ENCODE measurements at regions not wholly inside any gene's neighbourhood (a gene's known extent, or its start where the extent isn't known, plus 50 kb on each side); places are given as distances from the start of the nearest gene placed in this dataset.
"Not testable (repeated sequence)": the region's sequence is repeated elsewhere in the genome, so short reads cannot be mapped to it uniquely, and the experiment has no call there.

DNA sequence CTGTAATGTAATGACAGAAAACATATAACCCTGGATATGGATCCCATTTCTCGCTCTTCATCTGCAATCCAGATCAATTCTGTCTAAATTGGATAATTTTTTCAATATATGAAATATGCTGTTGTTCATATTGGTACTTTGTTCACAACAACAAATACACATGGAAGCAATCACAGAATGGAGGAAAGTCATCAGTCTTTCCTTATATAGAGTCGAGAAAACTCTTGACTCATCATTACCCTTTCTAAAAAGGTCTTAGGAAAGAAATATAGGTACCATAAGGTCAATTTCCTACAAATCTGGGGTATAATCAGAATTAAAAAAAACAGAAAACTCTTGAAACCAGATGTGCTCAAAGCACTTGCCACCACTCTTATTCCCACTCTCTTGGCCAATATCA is 677.6 kb upstream of the ID4 start:
- DNase-seq: no peak

- DNase-seq: no peak
Observed at GRCh38 chr6:19160081-19160730, 677.0 kb upstream of the ID4 start.

GRCh38 chr6:19167251-19167650 is 669.9 kb upstream of the ID4 start:
- DNase-seq: no peak

DNA sequence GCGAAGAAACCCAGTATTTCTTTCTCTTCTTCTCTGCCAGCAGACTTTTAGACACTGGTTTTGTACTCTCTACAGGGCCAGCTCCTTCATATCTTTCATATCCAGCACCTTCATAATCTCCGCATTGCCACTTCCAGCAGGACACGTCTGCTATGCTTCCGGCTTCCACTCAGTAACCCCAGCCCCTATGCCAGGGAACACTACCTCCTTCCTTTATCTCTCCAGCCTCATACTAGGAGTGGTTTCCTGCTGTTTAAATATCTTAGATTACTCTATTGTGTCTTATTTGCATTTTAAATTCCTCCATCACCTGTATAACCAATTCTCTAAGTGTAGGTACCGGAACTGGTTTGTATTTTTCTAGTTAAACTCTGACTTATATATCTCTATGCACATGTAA is 667.8 kb upstream of the ID4 start:
- no peak for DNase-seq

DNA sequence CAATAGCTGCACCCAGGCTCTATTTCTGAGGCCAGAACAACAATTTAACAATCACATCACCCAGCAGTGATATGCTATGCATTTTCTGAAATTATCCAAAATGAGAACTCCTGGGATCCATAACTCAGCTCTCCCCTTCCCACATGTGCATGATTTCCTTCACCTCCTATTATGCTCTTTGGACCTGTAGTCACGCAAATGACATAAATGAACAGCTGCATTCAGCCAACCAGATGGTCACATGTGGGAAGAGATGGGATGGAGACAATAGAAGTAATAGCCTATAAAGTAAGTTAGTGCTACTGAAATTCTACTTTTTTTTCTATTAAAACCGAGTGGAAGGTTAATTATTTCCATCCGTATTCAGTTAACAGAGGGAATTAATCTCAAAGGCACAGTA is 662.1 kb upstream of the ID4 start:
- DNase-seq: no peak

DNA sequence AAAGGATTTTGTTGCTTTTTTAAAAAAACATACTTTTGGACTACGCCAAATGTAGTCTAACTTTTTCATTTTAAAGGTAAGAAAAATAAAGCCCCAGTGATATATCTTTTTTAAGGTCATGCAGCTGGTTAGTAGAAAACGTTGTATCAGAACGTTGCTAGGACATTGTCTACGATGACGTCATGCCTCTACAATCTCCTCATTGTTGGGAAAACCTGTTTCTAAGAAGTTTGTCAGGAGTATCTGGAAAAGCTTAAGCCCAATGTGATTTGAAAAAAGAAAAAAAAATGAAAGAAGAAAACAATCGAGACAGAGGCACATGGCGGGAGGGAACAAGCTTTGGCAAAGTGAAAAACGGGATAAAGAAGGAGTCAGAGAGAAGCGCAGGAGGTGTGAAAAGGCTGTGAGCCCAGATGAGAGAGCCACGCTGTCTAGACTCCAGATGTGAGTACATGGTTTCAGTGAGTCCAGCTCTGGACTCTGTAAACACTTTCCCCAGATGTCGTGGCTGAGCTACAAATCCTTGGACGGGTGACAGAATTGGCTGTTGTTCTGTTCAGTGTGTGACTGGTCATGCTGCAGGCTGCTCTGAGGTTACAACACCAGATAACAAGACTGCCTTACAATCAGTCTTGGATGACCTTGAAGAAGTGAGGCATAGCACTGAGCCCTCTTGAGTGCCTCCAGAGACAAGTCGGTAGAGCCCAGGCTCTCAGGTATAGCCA is 656.7 kb upstream of the ID4 start:
- no peak for DNase-seq

- no peak for DNase-seq
Observed at GRCh38 chr6:19181211-19181610, 656.0 kb upstream of the ID4 start.

GRCh38 chr6:19193624-19194023 is 643.5 kb upstream of the ID4 start:
- DNase-seq: no peak

GRCh38 chr6:19204445-19204844 is 632.7 kb upstream of the ID4 start:
- no peak for DNase-seq

- DNase-seq: no peak
Observed at GRCh38 chr6:19205076-19205475, 632.1 kb upstream of the ID4 start.

DNA sequence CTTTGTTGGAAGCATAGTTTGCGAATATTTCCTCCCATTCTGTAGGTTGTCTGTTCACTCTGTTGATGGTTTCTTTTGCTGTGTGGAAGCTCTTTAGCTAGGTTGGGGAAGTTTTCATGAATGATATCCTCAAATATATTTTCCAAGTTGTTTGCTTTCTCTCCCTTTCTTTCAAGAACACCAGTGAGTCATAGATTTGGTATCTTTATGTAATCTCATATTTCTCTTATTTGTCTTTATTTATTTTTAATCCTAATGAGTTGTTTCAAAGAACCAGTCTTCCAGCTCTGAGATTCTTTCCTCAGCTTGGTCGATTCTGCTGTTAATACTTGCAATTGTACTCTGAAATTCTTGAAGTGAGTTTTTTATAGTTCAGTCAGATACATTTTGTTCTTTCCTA is 628.0 kb upstream of the ID4 start:
- DNase-seq: no peak

DNA sequence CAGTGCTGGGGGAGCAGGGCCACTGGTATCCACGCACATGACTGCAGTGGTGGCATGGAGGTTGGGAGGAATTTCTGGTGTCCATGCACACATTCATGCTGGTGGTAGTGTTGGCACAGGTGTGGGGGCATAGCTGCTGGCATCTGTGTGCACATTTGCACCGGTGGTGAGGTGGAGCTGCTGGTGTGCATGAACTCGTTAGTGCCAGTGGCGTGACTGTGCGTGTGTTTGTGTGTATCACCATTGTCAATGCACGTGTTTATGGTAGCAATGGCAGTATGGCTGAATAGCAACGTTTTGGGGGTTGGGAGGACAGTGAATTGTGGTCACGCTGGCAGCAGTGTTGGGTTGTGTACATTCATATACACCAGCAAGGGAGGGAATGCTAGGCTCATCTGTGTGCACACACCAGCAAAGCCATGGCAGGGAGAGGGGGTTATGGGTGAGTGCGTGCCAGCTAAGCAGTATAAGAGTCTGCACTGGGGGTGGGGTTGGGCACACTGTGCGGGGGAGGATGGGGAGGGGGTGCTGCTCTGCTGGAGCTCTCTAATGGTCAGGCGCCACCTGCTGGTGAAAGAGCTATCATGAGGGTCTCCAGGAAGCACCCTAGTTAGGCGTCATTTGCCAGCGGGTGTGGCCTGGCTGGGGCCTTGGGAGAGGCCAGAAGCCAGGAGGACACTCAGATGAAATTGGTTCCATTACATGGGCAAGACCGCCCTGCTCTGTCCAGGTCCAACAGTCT is 626.1 kb upstream of the ID4 start:
- DNase-seq: no peak

DNA sequence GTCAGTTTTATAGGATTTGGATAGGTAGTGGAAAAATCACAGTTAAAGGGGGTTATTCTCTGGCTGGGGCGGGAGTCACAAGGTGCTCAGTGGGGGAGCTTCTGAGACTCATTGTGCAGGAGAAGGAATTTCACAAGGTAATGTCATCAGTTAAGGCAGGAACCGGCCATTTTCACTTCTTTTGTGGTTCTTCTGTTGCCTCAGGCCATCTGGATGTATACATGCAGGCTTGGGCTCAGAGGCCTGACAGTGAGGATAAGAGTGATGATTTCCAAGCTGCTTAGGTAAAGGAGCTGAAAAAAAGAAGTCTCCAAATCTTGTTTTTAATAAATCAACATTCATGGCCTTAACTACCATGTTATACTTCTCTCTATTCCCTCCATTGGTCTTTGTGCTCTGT is 622.9 kb upstream of the ID4 start:
- no peak for DNase-seq

DNA sequence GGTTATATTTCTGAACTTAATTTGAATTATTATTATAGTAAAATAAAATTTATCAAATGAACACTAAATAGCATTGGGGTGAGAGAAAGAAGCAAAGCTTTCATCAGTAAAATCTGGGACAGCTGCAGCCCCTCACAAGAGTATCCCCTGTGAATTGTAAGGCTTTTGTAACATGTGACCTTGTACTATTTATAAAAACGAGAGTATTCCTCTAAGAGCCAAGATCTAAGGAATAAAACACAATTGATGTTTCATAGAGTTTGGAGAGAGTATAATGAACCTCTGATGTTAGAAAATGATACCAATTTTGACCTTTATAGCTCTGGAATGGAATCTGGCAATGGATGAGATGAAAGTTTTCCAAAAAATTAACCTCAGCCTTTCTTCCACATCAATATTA is 617.2 kb upstream of the ID4 start:
- no peak for DNase-seq

GRCh38 chr6:19231878-19232561 is 605.1 kb upstream of the ID4 start:
- DNase-seq: no peak

DNA sequence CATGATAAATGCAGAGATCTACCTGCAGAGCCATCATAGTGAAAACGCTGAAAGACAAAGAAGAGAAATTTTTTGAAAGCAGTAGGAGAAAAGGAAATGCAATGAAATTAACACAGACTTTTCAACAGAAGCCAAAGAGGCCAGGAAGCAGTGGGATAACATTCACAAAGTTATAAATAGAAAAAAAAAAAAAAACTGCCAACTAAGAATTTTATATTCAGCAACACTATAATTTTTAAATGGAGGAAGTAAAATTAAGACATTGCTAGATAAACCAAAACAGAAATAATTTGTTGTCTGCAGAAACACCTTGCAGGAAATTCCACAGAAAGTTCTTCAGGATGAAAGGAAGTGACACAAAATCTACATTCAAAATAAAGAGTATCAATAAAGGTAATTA is 591.5 kb upstream of the ID4 start:
- no peak for DNase-seq

DNA sequence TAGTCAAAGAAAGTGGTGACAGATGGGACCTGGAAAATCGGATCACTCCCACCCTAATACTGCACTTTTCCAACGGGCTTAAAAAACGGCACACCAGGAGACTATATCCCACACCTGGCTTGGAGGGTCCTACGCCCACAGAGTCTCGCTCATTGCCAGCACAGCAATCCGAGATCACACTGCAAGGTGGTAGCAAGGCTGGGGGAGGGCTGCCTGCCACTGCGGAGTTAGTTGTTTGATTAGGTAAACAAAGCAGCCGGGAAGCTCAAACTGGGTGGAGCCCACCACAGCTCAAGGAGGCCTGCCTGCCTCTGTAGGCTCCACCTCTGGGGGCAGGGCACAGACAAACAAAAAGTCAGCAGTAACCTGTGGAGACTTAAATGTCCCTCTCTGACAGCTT is 590.0 kb upstream of the ID4 start:
- not testable (repeated sequence) for DNase-seq

DNA sequence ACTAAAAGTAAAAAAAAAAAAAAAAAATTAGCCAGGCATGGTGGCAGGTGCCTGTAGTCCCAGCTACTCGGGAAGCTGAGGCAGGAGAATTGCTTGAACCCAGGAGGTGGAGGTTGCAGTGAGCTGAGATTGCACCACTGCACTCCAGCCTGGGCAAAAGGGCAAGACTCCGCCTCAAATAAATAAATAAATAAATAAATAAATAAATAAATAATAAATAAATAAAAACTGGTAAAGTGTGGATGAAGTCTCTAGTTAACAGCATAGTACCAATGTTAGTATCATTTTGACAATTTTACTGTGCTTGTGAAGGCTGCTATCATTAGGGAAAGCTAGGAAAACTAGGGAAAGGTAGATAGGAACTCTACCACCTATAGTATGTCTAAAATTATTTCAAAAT is 581.0 kb upstream of the ID4 start:
- DNase-seq: not testable (repeated sequence)

GRCh38 chr6:19261642-19262041 is 575.5 kb upstream of the ID4 start:
- no peak for DNase-seq

DNA sequence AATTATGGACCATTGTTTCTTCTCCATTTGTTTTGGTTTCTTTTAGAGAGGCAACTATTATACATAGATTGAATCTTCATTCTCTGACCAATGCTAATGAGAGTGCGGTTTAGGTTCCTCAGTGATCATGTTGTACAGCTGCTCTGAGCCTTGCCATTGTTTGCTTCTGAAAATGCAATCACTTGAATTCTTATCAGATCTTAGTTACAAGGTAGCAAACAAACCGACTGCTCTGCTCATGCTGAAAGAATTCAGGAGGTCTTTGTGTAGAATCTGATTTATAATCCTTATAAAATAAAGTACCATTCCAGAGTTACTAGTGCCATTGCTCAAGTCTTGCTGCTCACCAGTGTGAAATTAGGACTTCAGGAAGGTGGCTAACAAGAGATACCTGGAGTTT is 569.1 kb upstream of the ID4 start:
- no peak for DNase-seq

DNA sequence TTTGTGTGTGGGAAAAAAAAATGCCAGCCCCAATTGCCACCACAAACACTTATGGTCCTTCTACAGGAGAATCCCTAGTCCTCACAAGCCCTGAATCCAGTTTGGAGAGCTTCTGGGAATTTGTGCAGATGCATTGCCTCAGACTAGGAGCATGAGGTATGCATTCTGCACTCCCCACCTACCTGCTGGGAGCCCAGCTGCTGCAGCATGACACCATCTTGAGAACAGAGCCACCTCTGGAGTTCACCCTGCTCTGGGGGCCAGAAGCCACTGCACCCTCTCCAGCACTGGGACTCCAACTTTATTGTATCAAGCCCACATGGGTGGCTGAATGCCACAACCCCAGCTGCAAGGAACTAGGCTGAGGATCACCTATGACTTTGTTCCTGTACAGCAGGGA is 568.5 kb upstream of the ID4 start:
- no peak for DNase-seq

DNA sequence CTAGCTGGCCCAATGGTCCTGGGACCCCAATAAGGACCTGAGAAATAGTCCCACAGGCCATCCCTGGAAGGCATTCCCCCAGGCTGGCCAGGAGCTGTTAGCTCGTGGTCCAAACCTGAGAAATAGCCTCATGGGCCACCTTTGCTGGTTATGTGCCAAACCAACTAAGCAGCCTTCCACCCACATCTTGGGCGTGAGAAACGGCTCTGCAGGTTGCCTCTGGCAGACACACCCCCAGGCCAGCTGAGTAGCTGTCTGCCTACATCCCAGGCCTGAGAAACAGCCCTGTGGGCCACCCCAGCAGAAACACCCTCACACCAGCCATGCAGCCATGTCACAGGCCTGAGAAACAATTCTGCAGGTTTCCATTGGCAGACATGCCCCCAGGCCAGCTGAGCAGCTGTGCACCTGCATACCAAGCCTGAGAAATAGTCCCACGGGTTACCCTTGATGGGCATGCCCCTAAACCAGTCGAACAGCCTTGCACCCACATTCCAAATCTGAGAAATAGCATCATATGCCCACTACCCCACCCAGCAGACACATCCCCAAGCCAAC is 567.8 kb upstream of the ID4 start:
- no peak for DNase-seq

GRCh38 chr6:19270616-19271015 is 566.6 kb upstream of the ID4 start:
- DNase-seq: no peak

Data from NCI-H1417 (cell line).